AG04450 (cell line): ENCODE measurements at regions not wholly inside any gene's neighbourhood (a gene's known extent, or its start where the extent isn't known, plus 50 kb on each side); places are given as distances from the start of the nearest gene placed in this dataset.

Experiments
- CTCF ChIA-PET: fragments of 300-600, 350-600 bp; formaldehyde crosslinking; extraction: SDS; loops from one replicate; lab custom pipeline; 2022; ENCODE audit warnings: antibody characterized with exemption, inconsistent platforms; lab: Charles Lee
- POLR2A ChIA-PET: fragments of 350-600 bp; formaldehyde crosslinking; extraction: SDS; loops from one replicate; lab custom pipeline; 2021; ENCODE audit warnings: antibody characterized with exemption, inconsistent platforms; lab: Yijun Ruan, JAX
- DNase-seq: peaks from one replicate; pipeline ENCODE4 v3.0.0-alpha.2; 2011; ENCODE audit warnings: low read depth, low spot score
- H3K27ac ChIP-seq: one replicate; pipeline ENCODE4 v1.5.1; 2012; ENCODE audit warnings: low read depth, low read length, control low read depth
- H3K27me3 ChIP-seq: one replicate; pipeline ENCODE4 v1.6.0; 2012; ENCODE audit warnings: low read length; ENCODE audit not compliant: control insufficient read depth, insufficient read depth
- H3K4me3 ChIP-seq: 2 replicates; pipeline ENCODE4 v1.5.1; 2011; ENCODE audit warnings: mild to moderate bottlenecking, low read depth, low read length, control low read depth
- H3K9me3 ChIP-seq: 2 replicates; pipeline ENCODE4 v1.5.1; 2012; ENCODE audit warnings: low read length; ENCODE audit not compliant: control insufficient read depth, insufficient read depth
- TF ChIP-seq, protein P1 (sequence below): IDR thresholded peaks from 2 replicates; pipeline ENCODE4 v1.5.1; 2011; ENCODE audit warnings: low read depth, low read length, control low read depth, inconsistent platforms

DNA sequence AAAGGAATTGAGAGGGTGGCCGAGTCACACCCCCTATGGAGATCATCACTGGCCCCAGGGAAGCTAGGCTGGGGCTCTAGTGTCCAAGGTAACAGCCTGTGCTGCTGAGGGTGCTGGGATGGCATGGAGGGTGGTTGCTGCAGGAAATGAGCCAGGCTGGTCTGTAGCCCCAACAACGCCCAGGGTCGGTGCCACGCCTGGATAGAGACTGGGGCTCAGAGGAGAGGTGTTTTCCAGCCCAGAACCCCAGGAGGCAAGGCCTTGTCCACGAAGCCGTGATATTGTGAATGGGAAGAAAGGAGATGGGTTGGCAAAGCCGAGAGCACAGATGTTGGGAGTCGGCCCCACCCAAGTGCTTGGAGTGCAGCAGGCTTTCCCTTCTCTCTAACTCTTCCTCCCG lies 68.9 kb upstream of the ACTRT2 start:
- no peak overlapping the region for H3K4me3 ChIP-seq
- peaks cover 66% of the 10 kb centered on the region for H3K9me3 ChIP-seq
- no peak overlapping the region for H3K27ac ChIP-seq
- CTCF ChIA-PET, result no interaction called here
- no peak for DNase-seq
- TF ChIP-seq, protein P1, sequence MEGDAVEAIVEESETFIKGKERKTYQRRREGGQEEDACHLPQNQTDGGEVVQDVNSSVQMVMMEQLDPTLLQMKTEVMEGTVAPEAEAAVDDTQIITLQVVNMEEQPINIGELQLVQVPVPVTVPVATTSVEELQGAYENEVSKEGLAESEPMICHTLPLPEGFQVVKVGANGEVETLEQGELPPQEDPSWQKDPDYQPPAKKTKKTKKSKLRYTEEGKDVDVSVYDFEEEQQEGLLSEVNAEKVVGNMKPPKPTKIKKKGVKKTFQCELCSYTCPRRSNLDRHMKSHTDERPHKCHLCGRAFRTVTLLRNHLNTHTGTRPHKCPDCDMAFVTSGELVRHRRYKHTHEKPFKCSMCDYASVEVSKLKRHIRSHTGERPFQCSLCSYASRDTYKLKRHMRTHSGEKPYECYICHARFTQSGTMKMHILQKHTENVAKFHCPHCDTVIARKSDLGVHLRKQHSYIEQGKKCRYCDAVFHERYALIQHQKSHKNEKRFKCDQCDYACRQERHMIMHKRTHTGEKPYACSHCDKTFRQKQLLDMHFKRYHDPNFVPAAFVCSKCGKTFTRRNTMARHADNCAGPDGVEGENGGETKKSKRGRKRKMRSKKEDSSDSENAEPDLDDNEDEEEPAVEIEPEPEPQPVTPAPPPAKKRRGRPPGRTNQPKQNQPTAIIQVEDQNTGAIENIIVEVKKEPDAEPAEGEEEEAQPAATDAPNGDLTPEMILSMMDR, result no peak
- POLR2A ChIA-PET, result no interaction called here
- no peaks in the 10 kb centered on the region for H3K27me3 ChIP-seq

DNA sequence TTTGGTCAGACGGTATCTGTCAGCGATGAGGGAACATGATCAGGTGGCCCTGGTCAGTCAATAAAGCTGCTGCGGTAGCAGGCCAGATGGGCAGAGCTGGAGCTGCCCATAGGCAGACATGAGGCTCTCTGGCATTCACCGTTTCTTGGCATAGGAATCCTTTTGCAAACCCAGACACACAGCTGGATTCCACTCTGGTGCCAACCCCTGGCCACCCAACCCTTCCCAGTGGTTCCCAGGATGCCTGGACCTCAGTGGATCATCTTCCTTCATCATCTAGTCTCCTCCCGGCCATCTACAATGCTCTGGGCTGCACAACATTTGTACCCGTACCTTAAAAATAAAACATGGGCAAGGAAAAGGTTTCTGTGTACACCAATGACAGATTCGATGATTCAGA lies 68.3 kb upstream of the ACTRT2 start:
- CTCF ChIA-PET, result no interaction called here
- Histone ChIP-seq H3K27ac (no peak overlapping the region), H3K9me3 (peaks cover 62% of the 10 kb centered on the region), H3K27me3 (no peaks in the 10 kb centered on the region), H3K4me3 (no peak overlapping the region)
- TF ChIP-seq, protein P1, result no peak
- POLR2A ChIA-PET, result no interaction called here
- no peak for DNase-seq

DNA sequence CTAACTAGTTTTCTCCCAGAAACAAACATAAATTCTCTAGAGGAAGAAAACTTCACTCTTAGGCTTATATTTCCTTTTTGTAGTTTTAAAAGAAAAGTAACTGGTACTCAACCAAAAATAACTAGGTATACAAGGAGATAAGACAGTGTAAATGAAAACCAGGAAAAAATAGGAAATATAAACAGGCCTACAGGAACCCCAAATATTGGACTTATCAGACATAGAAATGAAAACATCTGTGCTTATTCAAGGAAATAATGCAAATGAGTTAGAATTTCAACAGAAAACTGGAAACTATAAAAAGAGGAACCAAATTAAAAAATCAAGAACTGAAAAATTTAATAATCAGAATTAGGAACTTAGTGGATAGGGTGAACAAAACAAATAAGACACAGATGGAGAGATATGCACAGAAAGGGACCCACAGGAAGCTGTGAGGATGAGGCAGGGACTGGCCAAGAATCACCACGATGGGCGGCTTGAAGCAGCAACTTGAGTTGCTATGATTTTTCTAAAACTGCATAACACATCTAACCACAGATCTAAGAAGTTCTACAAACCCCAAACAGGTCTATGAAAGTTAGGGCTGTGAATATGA lies 67.5 kb upstream of the ACTRT2 start:
- no peak for DNase-seq
- Histone ChIP-seq H3K4me3 (no peak overlapping the region), H3K27ac (no peak overlapping the region), H3K9me3 (peaks cover 55% of the 10 kb centered on the region), H3K27me3 (no peaks in the 10 kb centered on the region)
- CTCF ChIA-PET, result no interaction called here
- POLR2A ChIA-PET, result no interaction called here
- TF ChIP-seq, protein P1, result no peak

DNA sequence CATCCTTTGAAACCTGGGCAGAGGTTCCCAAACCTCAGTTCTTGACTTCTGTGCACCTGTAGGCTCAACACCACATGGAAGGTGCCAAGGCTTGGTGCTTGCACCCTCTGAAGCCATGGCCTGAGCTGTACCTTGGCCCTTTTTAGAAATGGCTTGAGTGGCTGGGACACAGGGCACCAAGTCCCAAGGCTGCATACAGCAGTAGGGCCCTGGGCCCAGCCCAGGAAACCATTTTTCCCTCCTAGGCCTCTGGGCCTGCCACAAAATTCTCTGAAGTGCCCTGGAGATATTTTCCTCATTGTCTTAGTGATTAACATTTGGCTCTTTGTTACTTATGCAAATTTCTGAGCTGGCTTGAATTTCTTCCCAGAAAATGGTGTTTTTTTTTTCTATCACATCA lies 65.6 kb upstream of the ACTRT2 start:
- H3K9me3 ChIP-seq, result peaks cover 57% of the 10 kb centered on the region
- H3K4me3 ChIP-seq, result no peak overlapping the region
- ChIA-PET POLR2A (no interaction called here), CTCF (no interaction called here)
- TF ChIP-seq, protein P1, result no peak
- H3K27ac ChIP-seq, result no peak overlapping the region
- H3K27me3 ChIP-seq, result no peaks in the 10 kb centered on the region
- no peak for DNase-seq

DNA sequence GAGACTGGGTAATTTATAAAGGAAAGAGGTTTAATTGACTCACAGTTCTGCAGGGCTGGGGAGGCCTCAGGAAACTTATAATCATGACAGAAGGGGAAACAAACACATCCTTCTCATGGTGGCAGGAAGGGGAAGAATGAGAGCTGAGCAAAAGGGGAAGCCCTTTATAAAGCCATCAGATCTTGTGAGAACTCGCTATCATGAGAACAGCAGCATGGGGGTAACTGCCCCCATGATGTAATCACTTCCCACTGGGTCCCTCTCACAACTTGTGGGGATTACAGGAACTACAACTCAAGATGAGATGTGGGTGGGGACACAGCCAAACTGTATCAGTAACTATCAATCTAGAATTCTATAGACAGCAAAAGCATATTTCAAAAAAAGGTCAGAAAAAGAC lies 64.7 kb upstream of the ACTRT2 start:
- no peak for DNase-seq
- ChIA-PET CTCF (no interaction called here), POLR2A (no interaction called here)
- TF ChIP-seq, protein P1, result no peak
- peaks cover 57% of the 10 kb centered on the region for H3K9me3 ChIP-seq
- no peak overlapping the region for H3K4me3 ChIP-seq
- no peak overlapping the region for H3K27ac ChIP-seq
- no peaks in the 10 kb centered on the region for H3K27me3 ChIP-seq
